GM21737 (cell line): ENCODE measurements at regions not wholly inside any gene's neighbourhood (a gene's known extent, or its start where the extent isn't known, plus 50 kb on each side); places are given as distances from the start of the nearest gene placed in this dataset.

ENCODE experiments used
- ATAC-seq: cut with Tn5 transposase; IDR thresholded peaks from one replicate; pipeline ENCODE4 v1.9.1; 2021; ENCODE audit warnings: mild to moderate bottlenecking, moderate library complexity; ENCODE audit not compliant: unreplicated experiment

GRCh38 chr1:65090406-65090805 is 57.6 kb upstream of the AK4 start:
- no peak for ATAC-seq

GRCh38 chr1:65092691-65093090 is 55.3 kb upstream of the AK4 start:
- no peak for ATAC-seq

GRCh38 chr1:65097076-65097475 is 50.9 kb upstream of the AK4 start:
- ATAC-seq: no peak
